Gastroesophageal sphincter (tissue), 3 donors: ENCODE measurements at regions not wholly inside any gene's neighbourhood (a gene's known extent, or its start where the extent isn't known, plus 50 kb on each side); places are given as distances from the start of the nearest gene placed in this dataset.

Experiments
- EP300 ChIP-seq: sonication (generic); formaldehyde crosslinking; IDR thresholded peaks from one replicate; pipeline ENCODE4 v1.6.1; 2017; ENCODE audit warnings: antibody characterized with exemption, mild to moderate bottlenecking
- POLR2A ChIP-seq, 2 donors: fragments of 450-650 bp; IDR thresholded peaks; one replicate each; pipeline ENCODE4 v1.6.1; 2017; ENCODE audit warnings: antibody characterized with exemption in 2 of 2, mild to moderate bottlenecking in 2 of 2, moderate library complexity in 1 of 2
- POLR2AphosphoS5 ChIP-seq: sonication (generic); formaldehyde crosslinking; IDR thresholded peaks from one replicate; pipeline ENCODE4 v1.6.1; 2017; ENCODE audit warnings: antibody characterized with exemption
- TF ChIP-seq, protein P1 (sequence below), 4 experiments: fragments of 200-600 bp in 2 of 4; fragments of 450-650 bp in 2 of 4; sonication (generic) in 1 of 4; IDR thresholded peaks; one replicate each; pipeline ENCODE4 v1.5.1; 2017 to 2019; ENCODE audit warnings: antibody characterized with exemption in 4 of 4, mild to moderate bottlenecking in 2 of 4, moderate library complexity in 2 of 4

GRCh38 chr2:187920511-187920910, 366.3 kb upstream of the TFPI start:
- TF ChIP-seq, protein P1, sequence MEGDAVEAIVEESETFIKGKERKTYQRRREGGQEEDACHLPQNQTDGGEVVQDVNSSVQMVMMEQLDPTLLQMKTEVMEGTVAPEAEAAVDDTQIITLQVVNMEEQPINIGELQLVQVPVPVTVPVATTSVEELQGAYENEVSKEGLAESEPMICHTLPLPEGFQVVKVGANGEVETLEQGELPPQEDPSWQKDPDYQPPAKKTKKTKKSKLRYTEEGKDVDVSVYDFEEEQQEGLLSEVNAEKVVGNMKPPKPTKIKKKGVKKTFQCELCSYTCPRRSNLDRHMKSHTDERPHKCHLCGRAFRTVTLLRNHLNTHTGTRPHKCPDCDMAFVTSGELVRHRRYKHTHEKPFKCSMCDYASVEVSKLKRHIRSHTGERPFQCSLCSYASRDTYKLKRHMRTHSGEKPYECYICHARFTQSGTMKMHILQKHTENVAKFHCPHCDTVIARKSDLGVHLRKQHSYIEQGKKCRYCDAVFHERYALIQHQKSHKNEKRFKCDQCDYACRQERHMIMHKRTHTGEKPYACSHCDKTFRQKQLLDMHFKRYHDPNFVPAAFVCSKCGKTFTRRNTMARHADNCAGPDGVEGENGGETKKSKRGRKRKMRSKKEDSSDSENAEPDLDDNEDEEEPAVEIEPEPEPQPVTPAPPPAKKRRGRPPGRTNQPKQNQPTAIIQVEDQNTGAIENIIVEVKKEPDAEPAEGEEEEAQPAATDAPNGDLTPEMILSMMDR (IDR thresholded peaks at IDR 0.05): no peak
- TF ChIP-seq EP300 (no peak), POLR2A (IDR thresholded peaks at IDR 0.05) (no peak), POLR2AphosphoS5 (no peak)
